Astrocyte of the cerebellum (primary cell): ENCODE measurements at regions not wholly inside any gene's neighbourhood (a gene's known extent, or its start where the extent isn't known, plus 50 kb on each side); places are given as distances from the start of the nearest gene placed in this dataset.

Experiments
- DNase-seq: peaks from one replicate; pipeline ENCODE4 v3.0.0-alpha.2; 2011; ENCODE audit warnings: low read depth
- H3K4me3 ChIP-seq: 2 replicates; pipeline ENCODE4 v1.5.1; 2011; ENCODE audit warnings: mild to moderate bottlenecking, low read depth, low read length, moderate library complexity
- in situ Hi-C: cut with HindIII; loops from 2 replicates; pipeline ENCODE4 v1.10.0; 2017; ENCODE audit warnings: low sequenced_read_pairs
- TF ChIP-seq, protein P1 (sequence below): IDR thresholded peaks from 2 replicates; pipeline ENCODE4 v1.5.1; 2012; ENCODE audit warnings: low read length, low read depth, moderate library complexity, mild to moderate bottlenecking; ENCODE audit errors: missing control alignments

DNA sequence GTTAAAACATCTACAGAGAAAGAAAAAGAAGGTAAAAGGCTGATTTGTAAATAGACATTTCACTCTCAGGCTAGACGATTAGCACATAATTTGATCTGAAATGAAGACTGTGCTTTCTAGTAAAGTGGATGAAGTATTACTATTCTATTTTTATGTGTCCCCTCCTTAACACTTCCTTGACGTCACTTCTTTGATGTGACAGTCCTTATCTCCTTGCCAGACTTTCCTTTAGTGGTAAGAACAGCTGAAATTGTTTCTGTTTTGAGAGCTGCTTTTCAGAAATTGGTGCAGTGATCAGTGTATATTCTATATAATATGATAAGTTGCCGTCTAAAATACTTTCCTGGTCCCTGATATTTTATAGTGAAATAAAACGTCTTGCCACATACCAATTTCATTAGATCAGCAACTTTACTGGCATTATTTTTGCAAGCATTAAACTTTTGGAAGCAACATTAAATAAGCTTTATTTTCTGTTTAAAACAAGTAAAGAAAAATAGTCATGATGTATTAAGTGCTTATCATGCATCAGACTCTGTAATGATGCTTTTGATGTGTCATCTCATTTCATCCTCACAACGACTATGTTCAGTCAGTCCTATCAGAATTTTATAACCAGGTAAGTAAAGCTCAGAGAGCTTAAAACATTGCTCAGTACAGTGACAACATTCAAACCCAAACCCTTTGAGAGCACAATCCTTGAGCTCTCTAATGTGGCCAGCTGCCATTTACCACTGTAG is 210.3 kb upstream of the PCDH9 start:
- DNase-seq: no peak
- H3K4me3 ChIP-seq: no peak overlapping the region
- in situ Hi-C loops: no loop called here
- TF ChIP-seq, protein P1, sequence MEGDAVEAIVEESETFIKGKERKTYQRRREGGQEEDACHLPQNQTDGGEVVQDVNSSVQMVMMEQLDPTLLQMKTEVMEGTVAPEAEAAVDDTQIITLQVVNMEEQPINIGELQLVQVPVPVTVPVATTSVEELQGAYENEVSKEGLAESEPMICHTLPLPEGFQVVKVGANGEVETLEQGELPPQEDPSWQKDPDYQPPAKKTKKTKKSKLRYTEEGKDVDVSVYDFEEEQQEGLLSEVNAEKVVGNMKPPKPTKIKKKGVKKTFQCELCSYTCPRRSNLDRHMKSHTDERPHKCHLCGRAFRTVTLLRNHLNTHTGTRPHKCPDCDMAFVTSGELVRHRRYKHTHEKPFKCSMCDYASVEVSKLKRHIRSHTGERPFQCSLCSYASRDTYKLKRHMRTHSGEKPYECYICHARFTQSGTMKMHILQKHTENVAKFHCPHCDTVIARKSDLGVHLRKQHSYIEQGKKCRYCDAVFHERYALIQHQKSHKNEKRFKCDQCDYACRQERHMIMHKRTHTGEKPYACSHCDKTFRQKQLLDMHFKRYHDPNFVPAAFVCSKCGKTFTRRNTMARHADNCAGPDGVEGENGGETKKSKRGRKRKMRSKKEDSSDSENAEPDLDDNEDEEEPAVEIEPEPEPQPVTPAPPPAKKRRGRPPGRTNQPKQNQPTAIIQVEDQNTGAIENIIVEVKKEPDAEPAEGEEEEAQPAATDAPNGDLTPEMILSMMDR: no peak

DNA sequence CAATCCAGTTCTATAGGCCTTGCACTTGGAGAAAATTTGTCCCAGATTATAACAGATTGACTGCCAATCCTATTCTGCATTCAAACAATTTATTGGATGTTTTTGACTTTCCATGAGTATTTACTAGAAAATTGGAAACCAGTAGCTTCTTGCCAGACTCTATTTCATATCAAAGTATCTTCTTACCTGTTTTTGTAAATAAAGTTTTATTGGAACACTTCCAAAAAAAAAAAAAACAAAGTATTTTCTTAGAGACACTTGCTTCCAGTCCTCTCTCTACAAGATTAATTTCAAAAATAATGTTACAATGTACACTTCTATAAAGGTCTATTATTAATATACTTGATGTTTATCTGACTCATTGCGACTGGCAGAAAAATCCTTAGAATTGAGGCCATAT is 209.2 kb upstream of the PCDH9 start:
- in situ Hi-C loops: no loop called here
- no peak overlapping the region for H3K4me3 ChIP-seq
- no peak for DNase-seq
- TF ChIP-seq, protein P1: no peak

DNA sequence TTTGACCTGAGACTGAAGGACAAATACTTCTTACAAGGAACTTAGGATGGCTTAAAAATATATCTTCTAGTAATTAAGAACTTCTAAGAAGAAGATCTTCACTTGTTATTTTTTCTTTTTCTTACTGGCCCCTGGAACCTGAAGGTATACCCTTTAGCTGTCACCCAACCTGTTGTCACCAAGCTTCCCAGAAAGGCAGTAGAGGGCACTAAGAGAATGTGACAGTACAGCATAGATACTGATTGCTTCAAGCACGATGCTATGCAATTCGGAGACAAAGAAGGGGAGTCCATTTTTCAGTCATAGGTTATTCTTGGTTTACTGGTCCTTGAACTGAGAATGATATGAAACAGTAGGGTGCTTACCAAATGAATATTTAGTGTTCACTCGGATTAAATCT is 208.3 kb upstream of the PCDH9 start:
- TF ChIP-seq, protein P1: no peak
- in situ Hi-C loops: no loop called here
- DNase-seq: no peak
- H3K4me3 ChIP-seq: no peak overlapping the region

DNA sequence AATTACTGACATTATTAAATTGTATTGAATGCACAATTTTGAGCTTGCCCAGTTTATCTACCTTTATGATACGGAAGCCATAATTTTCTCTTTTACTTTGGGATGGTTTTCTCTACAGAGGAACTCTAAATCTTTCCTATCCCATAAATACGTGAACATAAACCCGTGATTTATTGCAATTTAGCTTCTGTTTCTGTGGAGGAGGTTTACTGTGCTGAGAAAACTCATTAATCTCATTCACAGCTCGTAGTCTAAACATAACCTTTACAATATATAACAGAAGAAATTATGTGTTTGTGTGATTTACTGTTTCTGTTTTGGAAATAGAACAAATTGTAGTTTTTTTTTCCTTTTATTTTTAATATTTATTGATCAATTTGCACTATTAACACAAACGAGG is 207.1 kb upstream of the PCDH9 start:
- TF ChIP-seq, protein P1: no peak
- H3K4me3 ChIP-seq: no peak overlapping the region
- no peak for DNase-seq
- in situ Hi-C loops: no loop called here

DNA sequence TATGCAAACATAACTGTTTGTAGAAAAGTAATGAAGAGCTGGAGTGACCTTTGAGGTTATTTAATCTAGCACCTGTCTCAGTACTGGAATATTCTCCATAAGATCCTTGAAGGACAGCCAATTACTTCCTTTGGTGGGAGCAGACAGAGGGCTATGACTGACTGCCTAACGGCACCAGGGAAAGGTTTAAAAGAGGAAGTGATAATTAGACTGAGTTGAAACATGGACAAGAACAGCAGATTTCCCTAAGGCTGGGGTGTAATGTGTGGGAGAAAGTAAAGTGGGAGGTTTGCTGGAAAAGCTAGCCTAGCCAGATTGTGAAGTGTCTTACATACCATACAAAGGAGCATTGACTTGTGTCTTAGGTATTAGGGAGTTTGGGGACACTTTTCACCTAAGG is 191.3 kb upstream of the PCDH9 start:
- DNase-seq: no peak
- H3K4me3 ChIP-seq: no peak overlapping the region
- in situ Hi-C loops: no loop called here
- TF ChIP-seq, protein P1: no peak

DNA sequence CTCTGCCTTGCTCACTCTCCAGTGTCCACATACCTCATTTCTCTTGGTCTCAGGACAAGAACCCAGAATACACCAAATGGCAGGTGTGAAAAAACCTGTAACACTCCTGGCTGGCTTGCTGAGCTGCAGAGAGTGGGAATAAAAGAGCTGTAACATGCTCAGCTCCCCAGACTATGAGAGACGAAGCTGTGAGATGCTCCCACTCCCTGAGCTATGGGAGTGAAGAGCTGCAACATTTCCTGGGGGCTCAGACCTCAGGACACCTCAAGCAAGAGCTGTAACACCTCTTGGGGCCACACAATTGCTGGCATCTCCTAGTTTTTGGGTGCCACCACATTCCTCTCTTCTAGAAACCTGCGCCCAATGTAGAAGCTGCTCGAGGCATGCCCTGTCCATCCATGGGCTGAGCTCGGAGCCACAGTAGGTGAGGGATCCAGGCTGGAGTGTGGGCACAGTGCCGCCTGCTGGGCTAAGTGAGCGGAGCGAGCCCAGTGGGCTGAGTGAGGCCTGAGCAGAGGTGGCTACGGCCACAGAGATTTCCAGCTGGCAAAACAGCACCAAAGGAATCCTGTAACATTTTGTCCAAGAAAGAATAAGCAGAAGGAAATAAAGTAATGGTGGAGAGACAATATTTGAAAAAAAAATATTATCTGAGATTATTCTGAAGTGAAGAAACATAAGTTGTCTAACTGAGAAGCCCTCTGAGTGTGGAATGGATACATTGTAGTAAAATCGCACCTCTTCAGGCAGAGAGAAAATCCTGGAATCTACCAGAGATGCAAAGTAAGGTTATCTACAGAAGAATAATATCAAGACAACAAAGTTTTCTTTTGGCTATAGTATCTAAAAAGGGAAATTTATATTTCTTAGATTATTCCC is 186.2 kb upstream of the PCDH9 start:
- DNase-seq: no peak
- H3K4me3 ChIP-seq: no peak overlapping the region
- TF ChIP-seq, protein P1: peak; percentile 70
- in situ Hi-C loops: no loop called here
